ENCODE measurements at regions not wholly inside any gene's neighbourhood (a gene's known extent, or its start where the extent isn't known, plus 50 kb on each side); places are given as distances from the start of the nearest gene placed in this dataset.
A peak's percentile ranks its signal among the peaks of the same experiment; 100 is the strongest.

GRCh38 chr18:76546088-76546435, 51.0 kb upstream of the ZNF516 start:
- H3K27me3 Mint-ChIP-seq (ENCODE audit: unreplicated experiment): peaks cover 8% of the 10 kb centered on the region
- no peaks in the 10 kb centered on the region for H3K9me3 Mint-ChIP-seq (ENCODE audit: unreplicated experiment)
- peaks cover 34% of the 10 kb centered on the region for H3K4me1 Mint-ChIP-seq (ENCODE audit: unreplicated experiment)
- H3K4me3 Mint-ChIP-seq (ENCODE audit: unreplicated experiment): peak overlapping the region; percentile 53
- H3K27ac Mint-ChIP-seq (ENCODE audit: unreplicated experiment): peak overlapping the region; percentile 80
- no peak for TF ChIP-seq CTCF (IDR thresholded peaks at IDR 0.05; ENCODE audit: unreplicated experiment)
- DNase-seq (ENCODE audit: low spot score): no peak
- no peaks in the 10 kb centered on the region for H3K36me3 Mint-ChIP-seq (ENCODE audit: low read depth, unreplicated experiment)

DNA sequence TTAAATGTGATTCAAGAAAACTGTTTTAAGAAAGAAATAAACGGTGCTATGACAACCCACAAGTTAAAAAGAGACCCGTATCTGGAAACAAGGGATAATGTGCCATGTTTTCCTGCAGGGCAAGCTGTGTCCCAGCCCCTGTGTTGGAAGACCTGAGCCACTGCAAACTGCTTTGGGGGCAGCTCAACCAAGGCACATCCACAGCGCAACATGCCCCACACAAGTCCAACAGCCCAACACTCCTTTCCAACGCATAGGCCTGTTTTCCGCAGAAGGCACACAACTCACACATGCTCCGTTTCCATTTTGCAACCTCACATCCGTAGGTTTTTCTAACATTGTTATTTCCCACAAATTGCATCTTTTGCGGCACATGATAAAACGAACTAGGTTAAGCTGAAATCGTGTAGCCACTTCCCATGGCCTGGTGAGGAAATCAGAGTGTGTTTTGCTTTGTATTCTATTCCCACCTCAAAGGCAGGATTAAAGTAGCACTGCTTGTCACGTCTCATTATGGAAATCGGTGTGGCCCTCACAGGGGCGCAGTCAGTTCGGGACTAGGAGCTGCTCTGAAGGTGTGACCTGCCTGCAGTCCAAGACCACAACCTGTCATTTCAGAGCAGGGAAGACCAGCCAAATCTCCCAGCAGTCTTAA, 50.5 kb upstream of the ZNF516 start:
- DNase-seq (ENCODE audit: low spot score): no peak
- H3K4me1 Mint-ChIP-seq (ENCODE audit: unreplicated experiment): peaks cover 34% of the 10 kb centered on the region
- H3K27ac Mint-ChIP-seq (ENCODE audit: unreplicated experiment): peak overlapping the region; percentile 36
- H3K4me3 Mint-ChIP-seq (ENCODE audit: unreplicated experiment): no peak overlapping the region
- no peaks in the 10 kb centered on the region for H3K9me3 Mint-ChIP-seq (ENCODE audit: unreplicated experiment)
- TF ChIP-seq CTCF (IDR thresholded peaks at IDR 0.05; ENCODE audit: unreplicated experiment): no peak
- H3K36me3 Mint-ChIP-seq (ENCODE audit: low read depth, unreplicated experiment): no peaks in the 10 kb centered on the region
- H3K27me3 Mint-ChIP-seq (ENCODE audit: unreplicated experiment): peaks cover 9% of the 10 kb centered on the region

GRCh38 chr18:76544511-76545345, 49.7 kb upstream of the ZNF516 start:
- no peak for DNase-seq (ENCODE audit: low spot score)
- H3K27me3 Mint-ChIP-seq (ENCODE audit: unreplicated experiment): peaks cover 12% of the 10 kb centered on the region
- no peaks in the 10 kb centered on the region for H3K9me3 Mint-ChIP-seq (ENCODE audit: unreplicated experiment)
- TF ChIP-seq CTCF (IDR thresholded peaks at IDR 0.05; ENCODE audit: unreplicated experiment): no peak
- H3K4me1 Mint-ChIP-seq (ENCODE audit: unreplicated experiment): peaks cover 34% of the 10 kb centered on the region
- H3K36me3 Mint-ChIP-seq (ENCODE audit: low read depth, unreplicated experiment): no peaks in the 10 kb centered on the region
- no peak overlapping the region for H3K27ac Mint-ChIP-seq (ENCODE audit: unreplicated experiment)
- no peak overlapping the region for H3K4me3 Mint-ChIP-seq (ENCODE audit: unreplicated experiment)

Data from endothelial cell (in vitro differentiated cells).